ENCODE measurements at regions not wholly inside any gene's neighbourhood (a gene's known extent, or its start where the extent isn't known, plus 50 kb on each side); places are given as distances from the start of the nearest gene placed in this dataset.

- no peak for TF ChIP-seq ZNF274 (IDR thresholded peaks at IDR 0.05; ENCODE audit: low read depth, low read length)
- TF ChIP-seq ZBTB33 (IDR thresholded peaks at IDR 0.05; ENCODE audit: extremely low read depth, insufficient replicate concordance, low read length): no peak
These were observed 163.3 kb upstream of the PRKCQ start (continued) for GRCh38 chr10:6743291-6743849.

GRCh38 chr10:6741541-6741941 is 161.5 kb upstream of the PRKCQ start:
- H3K9me3 ChIP-seq (ENCODE audit: control insufficient read depth in 1 of 2, insufficient read depth in 1 of 2, low read depth in 1 of 2, low read length in 2 of 2): no peaks in the 10 kb centered on the region
- TF ChIP-seq ZNF274 (IDR thresholded peaks at IDR 0.05; ENCODE audit: low read depth, low read length) (no peak), EZH2phosphoT487 (IDR thresholded peaks at IDR 0.05; ENCODE audit: borderline replicate concordance) (no peak)
- no peaks in the 10 kb centered on the region for H3K9me2 ChIP-seq (ENCODE audit: insufficient read depth)
- ChIA-PET POLR2A (no interaction called here), RAD21 (ENCODE audit: low non-redundant PET in 1 of 2, low total read pairs in 2 of 2, uncharacterized antibody in 2 of 2, unreplicated experiment in 2 of 2) (no interaction called here), CTCF (no interaction called here)
- H3K27me3 ChIP-seq (ENCODE audit: insufficient read depth, low read length): no peaks in the 10 kb centered on the region
- no peak for DNase-seq (ENCODE audit: low read depth, low spot score)
- no peak overlapping the region for H2AFZ ChIP-seq (ENCODE audit: low read depth, low read length, poor library complexity, severe bottlenecking)
- no peak overlapping the region for H3K4me3 ChIP-seq (replicated peaks in 1 of 2; ENCODE audit: low read depth in 1 of 2, low read length in 2 of 2)
- no peak for ATAC-seq
- no peaks in the 10 kb centered on the region for H4K20me1 ChIP-seq (ENCODE audit: insufficient read depth)
- peaks cover 12 to 39% of the 10 kb centered on the region in 2 experiments for H3K4me1 ChIP-seq (ENCODE audit: control insufficient read depth in 1 of 2, insufficient read depth in 2 of 2, low read length in 2 of 2)
- no peak overlapping the region for H3K4me2 ChIP-seq (ENCODE audit: low read length)
- intact Hi-C loops (cut with micrococcal nuclease): no loop called here
- H3K9ac ChIP-seq (ENCODE audit: low read length): no peak overlapping the region
- H3K79me2 ChIP-seq (ENCODE audit: insufficient read depth, low read length): no peaks in the 10 kb centered on the region
- BruUV-seq (replicated peaks): no TSS peak
- H3K27ac ChIP-seq (ENCODE audit: low read depth, low read length): no peak overlapping the region
- no peaks in the 10 kb centered on the region for H3K36me3 ChIP-seq (ENCODE audit: control insufficient read depth in 1 of 2, insufficient read depth in 2 of 2, low read length in 2 of 2)

- DNase-seq (ENCODE audit: low read depth, low spot score) (no peak), ATAC-seq (no peak)
- CTCF ChIA-PET: no interaction called here
- Histone ChIP-seq H3K4me1 (ENCODE audit: control insufficient read depth in 1 of 2, insufficient read depth in 2 of 2, low read length in 2 of 2) (peaks cover 17 to 47% of the 10 kb centered on the region in 2 experiments), H3K9ac (ENCODE audit: low read length) (no peak overlapping the region), H3K4me3 (replicated peaks in 1 of 2; ENCODE audit: low read depth in 1 of 2, low read length in 2 of 2) (no peak overlapping the region), H3K27me3 (ENCODE audit: insufficient read depth, low read length) (no peaks in the 10 kb centered on the region), H3K9me2 (ENCODE audit: insufficient read depth) (no peaks in the 10 kb centered on the region), H3K36me3 (ENCODE audit: control insufficient read depth in 1 of 2, insufficient read depth in 2 of 2, low read length in 2 of 2) (no peaks in the 10 kb centered on the region), H3K27ac (ENCODE audit: low read depth, low read length) (no peak overlapping the region), H2AFZ (ENCODE audit: low read depth, low read length, poor library complexity, severe bottlenecking) (no peak overlapping the region), H4K20me1 (ENCODE audit: insufficient read depth) (no peaks in the 10 kb centered on the region), H3K79me2 (ENCODE audit: insufficient read depth, low read length) (no peaks in the 10 kb centered on the region), H3K9me3 (ENCODE audit: control insufficient read depth in 1 of 2, insufficient read depth in 1 of 2, low read depth in 1 of 2, low read length in 2 of 2) (no peaks in the 10 kb centered on the region), H3K4me2 (ENCODE audit: low read length) (no peak overlapping the region)
- intact Hi-C loops (cut with micrococcal nuclease): no loop called here
- POLR2A ChIA-PET: no interaction called here
- TF ChIP-seq JUND (IDR thresholded peaks at IDR 0.05) (no peak), POLR2A (IDR thresholded peaks at IDR 0.05; ENCODE audit: borderline replicate concordance, extremely low read depth, insufficient read depth, insufficient read length) (no peak), SRF (IDR thresholded peaks at IDR 0.05; ENCODE audit: low read depth) (no peak), POLR2AphosphoS5 (IDR thresholded peaks at IDR 0.05; ENCODE audit: low read depth, low read length) (no peak), SP1 (IDR thresholded peaks at IDR 0.05; ENCODE audit: low read depth) (no peak), TCF7L2 (IDR thresholded peaks at IDR 0.05; ENCODE audit: borderline replicate concordance, extremely low read depth, insufficient read depth, insufficient read length) (no peak), EZH2 (IDR thresholded peaks at IDR 0.05) (no peak), MAX (IDR thresholded peaks at IDR 0.05) (no peak), CEBPB (IDR thresholded peaks at IDR 0.05; ENCODE audit: low read depth) (no peak), ZBTB33 (IDR thresholded peaks at IDR 0.05; ENCODE audit: extremely low read depth, insufficient replicate concordance, low read length) (no peak), ZNF274 (IDR thresholded peaks at IDR 0.05; ENCODE audit: low read depth, low read length) (no peak), ZFX (IDR thresholded peaks at IDR 0.05) (no peak)
- BruUV-seq (replicated peaks): no TSS peak
- RAD21 ChIA-PET (ENCODE audit: low non-redundant PET in 1 of 2, low total read pairs in 2 of 2, uncharacterized antibody in 2 of 2, unreplicated experiment in 2 of 2): no interaction called here
These were observed 159.6 kb upstream of the PRKCQ start for GRCh38 chr10:6739530-6740174.

All from HCT116 (cell line).